Ammon's horn (tissue), 1 donor: ENCODE measurements at regions not wholly inside any gene's neighbourhood (a gene's known extent, or its start where the extent isn't known, plus 50 kb on each side); places are given as distances from the start of the nearest gene placed in this dataset.
A peak's percentile ranks its signal among the peaks of the same experiment; 100 is the strongest.

Experiments
- DNase-seq: peaks from one replicate; pipeline ENCODE4 v3.0.0-alpha.2; 2016; ENCODE audit warnings: low spot score

GRCh38 chr11:81022057-81022456 is 1581.2 kb upstream of the TENM4 start:
- DNase-seq = no peak

DNA sequence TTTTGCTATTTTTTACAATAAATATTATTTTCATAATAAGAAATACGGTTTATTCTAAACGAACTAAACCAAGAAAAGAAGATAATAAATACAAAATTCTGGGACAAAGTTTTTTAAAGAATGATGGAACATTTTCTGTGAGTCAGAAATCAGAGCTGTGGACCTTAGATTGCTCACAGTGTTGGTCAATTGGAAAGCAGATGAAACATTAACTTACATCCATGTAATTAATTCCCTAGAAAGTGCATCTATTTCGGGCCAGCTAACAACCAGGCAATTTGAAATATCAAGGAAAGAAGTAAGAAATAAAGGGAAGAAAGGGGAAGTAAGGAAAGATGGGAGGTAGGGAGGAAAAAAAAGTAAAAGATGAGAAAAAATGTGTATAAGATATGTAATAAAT is 1569.8 kb upstream of the TENM4 start:
- DNase-seq = no peak

DNA sequence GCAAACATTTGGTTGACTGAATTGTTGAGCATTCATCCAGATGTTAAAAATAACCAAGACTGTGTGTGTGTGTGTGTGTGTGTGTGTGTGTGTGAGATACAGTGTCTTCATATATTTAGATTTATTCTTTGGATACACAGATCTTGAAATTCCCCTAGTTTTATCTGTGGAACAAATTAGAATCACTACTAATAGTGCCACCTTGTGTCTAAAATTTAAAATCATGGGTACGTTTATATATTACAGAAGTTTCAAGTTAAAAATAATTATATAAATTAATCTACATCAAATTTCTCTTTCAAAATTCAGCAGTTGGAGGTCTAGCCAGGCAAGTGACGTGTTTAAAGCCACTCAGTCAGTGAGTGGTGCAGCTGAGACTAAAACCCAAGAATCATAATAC is 1566.2 kb upstream of the TENM4 start:
- DNase-seq = no peak

- DNase-seq = no peak
These were observed 1564.8 kb upstream of the TENM4 start for GRCh38 chr11:81005595-81005994.

- DNase-seq = peak; percentile 4
These were observed 1563.7 kb upstream of the TENM4 start for GRCh38 chr11:81004576-81004975.

GRCh38 chr11:81002374-81002773 is 1561.5 kb upstream of the TENM4 start:
- no peak for DNase-seq

- no peak for DNase-seq
These were observed 1559.9 kb upstream of the TENM4 start for GRCh38 chr11:81000735-81001134.

- DNase-seq = no peak
These were observed 1559.5 kb upstream of the TENM4 start for GRCh38 chr11:81000334-81000733.

DNA sequence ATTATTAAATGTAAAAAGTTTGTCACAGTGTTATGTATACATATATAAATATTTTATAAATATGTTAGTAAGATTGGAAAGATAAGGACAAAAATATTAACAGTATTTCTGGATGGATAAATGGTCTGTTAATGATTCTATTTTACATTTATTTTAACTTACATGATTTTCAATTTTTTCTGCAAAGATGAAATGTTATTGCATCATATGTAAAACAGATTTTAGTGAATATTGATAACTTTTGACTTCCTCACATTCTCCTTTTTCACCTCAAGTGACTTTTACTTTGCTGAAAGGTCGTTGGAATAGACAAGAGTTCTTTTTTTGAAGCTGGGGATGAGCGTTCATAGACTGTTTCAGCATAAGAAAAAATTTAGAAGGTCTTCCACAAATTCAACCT is 1554.7 kb upstream of the TENM4 start:
- DNase-seq = no peak

GRCh38 chr11:80993536-80993935 is 1552.7 kb upstream of the TENM4 start:
- no peak for DNase-seq

DNA sequence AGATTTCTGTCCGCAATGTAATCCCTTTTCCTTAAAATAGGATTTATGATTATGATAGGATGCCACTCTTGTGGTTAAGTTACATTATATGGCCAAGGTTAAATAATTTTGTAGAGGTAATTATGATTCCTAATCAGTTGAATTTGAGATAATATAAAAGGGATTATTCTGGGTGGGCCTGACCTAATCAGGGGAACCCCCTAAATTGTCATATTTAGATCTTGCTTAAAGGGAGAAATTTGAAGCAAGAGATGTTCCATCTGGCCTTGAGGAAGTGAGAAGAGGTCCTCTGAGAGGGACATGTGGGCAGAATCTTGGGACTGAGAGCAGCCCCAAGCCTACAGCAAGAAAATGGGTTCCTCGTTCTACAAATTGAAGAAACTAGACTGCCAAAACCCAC is 1550.1 kb upstream of the TENM4 start:
- DNase-seq = no peak

GRCh38 chr11:80987171-80987570 is 1546.3 kb upstream of the TENM4 start:
- DNase-seq = no peak

GRCh38 chr11:80986421-80987074 is 1545.7 kb upstream of the TENM4 start:
- DNase-seq = no peak

GRCh38 chr11:80980227-80980626 is 1539.4 kb upstream of the TENM4 start:
- DNase-seq = no peak

GRCh38 chr11:80973786-80974185 is 1533.0 kb upstream of the TENM4 start:
- DNase-seq = no peak

DNA sequence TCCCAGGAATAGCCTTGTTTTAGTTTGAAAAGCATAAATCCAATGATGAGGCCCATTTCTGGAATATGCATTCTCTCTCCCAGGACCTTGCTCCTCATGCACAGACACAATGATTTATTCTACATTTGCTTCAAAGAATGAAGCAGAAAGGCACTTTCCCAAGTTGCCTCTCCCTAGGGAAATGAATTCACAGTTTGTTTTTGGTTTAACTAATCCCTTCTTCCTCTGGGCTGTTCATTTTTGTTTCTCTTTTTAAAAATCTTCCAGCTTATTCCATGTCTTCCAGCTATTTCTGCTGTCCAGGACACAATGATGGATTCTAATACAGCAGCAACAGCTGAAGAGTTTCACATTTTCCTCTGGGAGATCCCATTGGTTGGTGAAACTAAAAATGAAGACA is 1529.2 kb upstream of the TENM4 start:
- DNase-seq = no peak

- DNase-seq = no peak
These were observed 1526.8 kb upstream of the TENM4 start for GRCh38 chr11:80967649-80968048.

- no peak for DNase-seq
These were observed 1519.7 kb upstream of the TENM4 start for GRCh38 chr11:80960381-80961029.

DNA sequence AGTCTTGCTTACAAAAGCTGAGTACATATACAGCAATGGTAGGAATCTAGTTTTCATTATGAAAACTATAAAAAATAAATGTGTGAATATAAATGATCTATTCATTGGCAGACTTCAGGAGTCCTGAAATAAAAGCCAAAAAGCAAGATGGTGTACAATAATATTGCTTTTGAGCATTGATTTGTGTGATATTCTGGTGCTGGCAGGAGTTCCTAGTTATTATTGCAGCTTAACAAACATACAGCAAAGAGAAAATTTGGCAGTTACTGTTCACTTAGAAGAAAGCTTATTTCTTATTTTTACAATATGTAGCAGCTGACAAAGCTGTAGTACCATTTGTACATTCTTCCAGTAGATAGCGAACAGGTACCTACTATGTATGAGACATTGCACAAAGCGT is 1518.9 kb upstream of the TENM4 start:
- peak; percentile 9 for DNase-seq

DNA sequence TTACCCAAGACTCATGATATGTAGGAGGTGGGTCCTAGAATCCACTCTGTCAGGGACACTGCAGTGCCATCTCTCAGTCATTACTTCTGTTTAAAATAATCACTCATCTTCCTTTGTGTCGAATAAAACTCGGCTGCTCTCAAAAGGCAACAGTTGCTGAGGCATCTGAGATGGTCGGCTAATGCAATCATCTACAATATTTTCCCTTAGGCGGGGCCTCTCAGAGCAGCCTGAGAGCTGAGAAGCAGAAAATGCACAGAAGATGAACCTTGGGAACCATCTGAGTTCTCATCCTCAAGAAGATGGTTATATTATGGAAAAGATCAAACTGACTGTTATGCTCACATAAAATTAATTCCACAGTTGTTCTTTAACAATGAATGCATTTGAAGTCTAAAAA is 1518.2 kb upstream of the TENM4 start:
- DNase-seq = peak; percentile 3

- peak; percentile 12 for DNase-seq
These were observed 1517.5 kb upstream of the TENM4 start for GRCh38 chr11:80958361-80958760.

- no peak for DNase-seq
These were observed 1514.8 kb upstream of the TENM4 start for GRCh38 chr11:80955588-80955987.

DNA sequence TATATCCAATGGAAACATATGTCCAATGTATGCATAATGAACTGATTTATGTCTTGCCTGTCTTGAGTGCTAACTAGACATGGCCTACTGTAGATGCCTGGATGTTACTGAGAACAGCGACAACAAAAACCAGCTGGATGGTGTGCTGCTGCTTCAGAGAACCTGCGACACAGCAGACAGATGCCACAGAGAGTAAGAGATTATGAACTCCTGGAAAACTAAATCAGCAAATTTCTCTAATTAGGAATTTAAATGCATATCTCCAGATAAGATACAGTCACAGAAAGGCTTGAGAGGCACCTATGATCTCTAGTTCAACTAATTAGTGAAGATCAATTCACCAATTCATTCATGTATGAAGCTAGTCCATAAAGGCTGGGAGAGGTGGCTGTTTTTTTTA is 1508.0 kb upstream of the TENM4 start:
- DNase-seq = no peak

DNA sequence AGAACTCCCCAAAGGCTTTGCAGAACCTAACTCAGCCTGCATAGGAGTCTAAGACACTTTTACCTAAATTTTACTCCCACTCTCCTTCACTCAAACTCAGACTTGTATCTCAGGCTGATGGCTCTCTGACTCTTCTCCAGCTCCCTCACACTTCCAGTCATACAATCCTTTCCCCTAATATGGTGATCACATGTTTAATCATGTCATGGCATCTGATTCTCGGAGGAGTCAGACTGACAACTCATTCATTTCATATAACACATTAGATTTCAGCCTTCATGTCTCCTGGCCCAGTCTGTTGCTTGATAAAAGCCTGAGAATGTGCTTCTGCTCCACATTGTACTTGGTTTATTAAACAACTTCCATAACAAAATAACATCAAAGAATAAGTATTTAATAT is 1503.9 kb upstream of the TENM4 start:
- no peak for DNase-seq
